Kidney epithelial cell (primary cell): ENCODE measurements at regions not wholly inside any gene's neighbourhood (a gene's known extent, or its start where the extent isn't known, plus 50 kb on each side); places are given as distances from the start of the nearest gene placed in this dataset.

Experiments used
- DNase-seq: peaks from one replicate; pipeline ENCODE4 v3.0.0-alpha.2; 2010; ENCODE audit warnings: low read depth
- H3K27me3 ChIP-seq: 2 replicates; pipeline ENCODE4 v1.6.0; 2011; ENCODE audit warnings: low read length; ENCODE audit not compliant: control insufficient read depth, insufficient read depth
- H3K36me3 ChIP-seq: 2 replicates; pipeline ENCODE4 v1.5.1; 2011; ENCODE audit warnings: low read length; ENCODE audit not compliant: control insufficient read depth, insufficient read depth
- H3K4me3 ChIP-seq: 2 replicates; pipeline ENCODE4 v1.5.1; 2011; ENCODE audit warnings: low read depth, mild to moderate bottlenecking, control low read depth, low read length
- TF ChIP-seq, protein P1 (sequence below): IDR thresholded peaks from 2 replicates; pipeline ENCODE4 v1.5.1; 2011; ENCODE audit warnings: mild to moderate bottlenecking, moderate library complexity, low read length, control low read depth, inconsistent platforms; ENCODE audit not compliant: insufficient read depth, poor library complexity, severe bottlenecking

- Histone ChIP-seq H3K4me3 (no peak overlapping the region), H3K36me3 (no peaks in the 10 kb centered on the region), H3K27me3 (no peaks in the 10 kb centered on the region)
- TF ChIP-seq, protein P1, sequence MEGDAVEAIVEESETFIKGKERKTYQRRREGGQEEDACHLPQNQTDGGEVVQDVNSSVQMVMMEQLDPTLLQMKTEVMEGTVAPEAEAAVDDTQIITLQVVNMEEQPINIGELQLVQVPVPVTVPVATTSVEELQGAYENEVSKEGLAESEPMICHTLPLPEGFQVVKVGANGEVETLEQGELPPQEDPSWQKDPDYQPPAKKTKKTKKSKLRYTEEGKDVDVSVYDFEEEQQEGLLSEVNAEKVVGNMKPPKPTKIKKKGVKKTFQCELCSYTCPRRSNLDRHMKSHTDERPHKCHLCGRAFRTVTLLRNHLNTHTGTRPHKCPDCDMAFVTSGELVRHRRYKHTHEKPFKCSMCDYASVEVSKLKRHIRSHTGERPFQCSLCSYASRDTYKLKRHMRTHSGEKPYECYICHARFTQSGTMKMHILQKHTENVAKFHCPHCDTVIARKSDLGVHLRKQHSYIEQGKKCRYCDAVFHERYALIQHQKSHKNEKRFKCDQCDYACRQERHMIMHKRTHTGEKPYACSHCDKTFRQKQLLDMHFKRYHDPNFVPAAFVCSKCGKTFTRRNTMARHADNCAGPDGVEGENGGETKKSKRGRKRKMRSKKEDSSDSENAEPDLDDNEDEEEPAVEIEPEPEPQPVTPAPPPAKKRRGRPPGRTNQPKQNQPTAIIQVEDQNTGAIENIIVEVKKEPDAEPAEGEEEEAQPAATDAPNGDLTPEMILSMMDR, result no peak
- no peak for DNase-seq
Measured at GRCh38 chr21:27201197-27201596, 234.3 kb upstream of the ADAMTS5 start.

DNA sequence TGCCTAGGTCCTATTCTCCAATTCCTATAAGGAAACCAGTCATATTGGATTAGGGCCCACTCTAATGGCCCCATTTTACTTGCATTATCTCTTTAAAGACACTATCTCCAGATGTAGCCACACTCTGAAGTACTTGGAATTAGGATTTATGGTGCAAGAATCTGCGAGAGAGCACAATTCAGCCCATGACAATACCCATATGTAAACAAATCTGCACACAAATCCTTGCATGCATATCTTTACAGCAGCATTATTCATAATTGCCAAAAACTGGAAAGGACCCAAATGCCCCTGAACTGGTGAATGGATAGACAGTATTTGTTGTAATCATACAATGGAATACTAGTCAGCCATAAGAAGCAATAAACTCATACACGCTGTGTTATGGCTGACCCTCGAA, 229.8 kb upstream of the ADAMTS5 start:
- H3K36me3 ChIP-seq, result no peaks in the 10 kb centered on the region
- no peaks in the 10 kb centered on the region for H3K27me3 ChIP-seq
- TF ChIP-seq, protein P1, result no peak
- no peak overlapping the region for H3K4me3 ChIP-seq
- no peak for DNase-seq

DNA sequence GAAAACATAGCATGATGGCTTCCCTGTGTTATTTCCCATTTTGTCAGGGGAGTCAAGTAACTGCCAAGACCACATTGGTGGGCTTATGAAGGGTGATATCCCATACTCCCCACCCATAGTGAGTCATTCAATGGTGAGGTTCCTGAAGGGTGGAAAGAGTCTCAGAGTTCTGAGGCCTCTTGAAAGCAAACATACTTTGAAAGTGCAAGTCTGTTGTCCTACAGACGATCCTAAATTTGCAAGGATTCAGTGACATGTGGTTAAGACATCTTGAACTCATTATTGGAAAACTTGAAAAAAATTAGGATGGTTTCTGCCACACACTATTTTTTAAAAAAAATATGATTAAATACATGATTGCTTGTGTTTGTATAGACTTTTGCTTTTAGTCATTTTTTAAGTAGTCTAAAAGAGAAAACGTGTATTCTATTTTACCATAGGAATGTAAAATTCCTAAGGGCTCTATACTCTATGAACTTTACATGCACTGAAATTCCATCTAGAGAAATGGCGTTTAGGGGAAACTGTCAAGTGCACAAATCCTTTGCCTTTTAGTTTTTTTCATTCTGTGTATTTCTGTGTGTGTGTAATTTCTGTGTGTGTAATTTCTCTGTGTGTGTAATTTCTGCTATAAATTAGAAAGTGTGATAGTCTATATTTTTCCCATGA, 225.5 kb upstream of the ADAMTS5 start:
- no peak for DNase-seq
- TF ChIP-seq, protein P1, result no peak
- H3K27me3 ChIP-seq, result no peaks in the 10 kb centered on the region
- H3K36me3 ChIP-seq, result no peaks in the 10 kb centered on the region
- no peak overlapping the region for H3K4me3 ChIP-seq

DNA sequence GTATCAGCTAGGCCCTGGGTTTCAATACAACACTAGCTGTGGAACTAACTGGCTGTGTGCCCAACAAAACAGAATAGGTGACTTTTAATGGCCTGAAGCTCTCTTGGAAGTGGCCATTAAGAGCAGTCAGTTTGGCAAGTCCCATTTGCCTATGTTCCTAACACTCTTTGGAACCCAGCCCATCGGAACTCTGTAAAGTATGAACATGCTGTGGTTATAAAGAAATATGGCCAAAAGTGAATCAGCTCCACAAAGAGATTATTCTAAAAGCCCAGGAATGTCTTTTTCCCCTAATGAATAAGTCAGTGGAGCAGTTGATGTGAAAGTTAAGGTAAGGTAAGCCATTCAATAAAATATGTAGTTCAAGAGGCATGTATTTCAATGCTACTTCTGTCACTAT, 223.7 kb upstream of the ADAMTS5 start:
- Histone ChIP-seq H3K4me3 (no peak overlapping the region), H3K27me3 (no peaks in the 10 kb centered on the region), H3K36me3 (no peaks in the 10 kb centered on the region)
- TF ChIP-seq, protein P1, result no peak
- peak; percentile 56 for DNase-seq

DNA sequence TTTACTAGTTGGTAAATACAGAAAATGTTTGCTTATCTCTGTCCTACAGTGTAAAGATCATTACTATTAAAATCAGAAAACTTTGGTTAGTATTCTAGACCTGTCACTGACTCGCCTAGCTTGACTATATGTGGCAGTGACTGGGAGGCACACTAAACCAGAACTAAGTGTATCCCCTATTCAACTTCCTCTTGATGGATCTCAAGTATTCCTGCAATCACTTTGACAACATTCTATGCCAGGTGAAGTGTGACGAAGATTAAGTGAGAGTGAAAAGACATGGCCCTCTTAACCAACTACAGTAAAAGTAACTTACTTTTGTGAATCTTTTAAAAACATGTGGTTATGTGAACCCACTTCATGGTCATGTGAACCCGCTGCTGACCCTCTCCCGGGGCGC, 223.0 kb upstream of the ADAMTS5 start:
- DNase-seq, result peak; percentile 28
- Histone ChIP-seq H3K36me3 (no peaks in the 10 kb centered on the region), H3K27me3 (no peaks in the 10 kb centered on the region), H3K4me3 (no peak overlapping the region)
- TF ChIP-seq, protein P1, result no peak

- DNase-seq, result no peak
- TF ChIP-seq, protein P1, result no peak
Measured at GRCh38 chr21:27173053-27173452, 206.2 kb upstream of the ADAMTS5 start.

More at GRCh38 chr21:27173053-27173452, 206.2 kb upstream of the ADAMTS5 start:
- H3K27me3 ChIP-seq, result no peaks in the 10 kb centered on the region
- no peak overlapping the region for H3K4me3 ChIP-seq
- H3K36me3 ChIP-seq, result no peaks in the 10 kb centered on the region
